Activated CD8-positive, alpha-beta T cell treated with anti-CD3 and anti-CD28 coated beads, Interleukin-2, amount 10 ng/mL, durations not matched to agents 7 days and 5 days (primary cell): ENCODE measurements at regions not wholly inside any gene's neighbourhood (a gene's known extent, or its start where the extent isn't known, plus 50 kb on each side); places are given as distances from the start of the nearest gene placed in this dataset.

ENCODE experiments used
- ATAC-seq: fragments of 150-1000 bp; cut with Tn5 transposase; one replicate; pipeline ENCODE4 v1.10.0; 2021; ENCODE audit warnings: moderate library complexity
- CTCF ChIA-PET: fragments of 350-600 bp; sonication (Branson Sonifier 250); formaldehyde crosslinking; loops from one replicate; lab custom pipeline; 2021; ENCODE audit warnings: antibody characterized with exemption; lab: Charles Lee
- POLR2A ChIA-PET: fragments of 350-600 bp; sonication (Branson Sonifier 250); formaldehyde crosslinking; loops from one replicate; lab custom pipeline; 2021; ENCODE audit warnings: antibody characterized with exemption; lab: Charles Lee
- DNase-seq: peaks from one replicate; pipeline ENCODE4 v3.0.0-alpha.2; 2020
- H3K27ac Mint-ChIP-seq: one replicate; pipeline ENCODE4 v1.8.0; 2021; ENCODE audit warnings: mild to moderate bottlenecking, mixed read lengths
- H3K27me3 Mint-ChIP-seq: one replicate; pipeline ENCODE4 v1.8.0; 2021; ENCODE audit warnings: low read depth, mixed read lengths
- H3K36me3 Mint-ChIP-seq: one replicate; pipeline ENCODE4 v1.8.0; 2021; ENCODE audit warnings: low read depth, mixed read lengths
- H3K4me1 Mint-ChIP-seq: one replicate; pipeline ENCODE4 v1.8.0; 2021; ENCODE audit warnings: low read depth, mixed read lengths
- H3K4me3 Mint-ChIP-seq: one replicate; pipeline ENCODE4 v1.8.0; 2021; ENCODE audit warnings: mild to moderate bottlenecking, mixed read lengths
- H3K9me3 Mint-ChIP-seq: one replicate; pipeline ENCODE4 v1.8.0; 2022; ENCODE audit warnings: mixed read lengths; ENCODE audit not compliant: insufficient read depth

DNA sequence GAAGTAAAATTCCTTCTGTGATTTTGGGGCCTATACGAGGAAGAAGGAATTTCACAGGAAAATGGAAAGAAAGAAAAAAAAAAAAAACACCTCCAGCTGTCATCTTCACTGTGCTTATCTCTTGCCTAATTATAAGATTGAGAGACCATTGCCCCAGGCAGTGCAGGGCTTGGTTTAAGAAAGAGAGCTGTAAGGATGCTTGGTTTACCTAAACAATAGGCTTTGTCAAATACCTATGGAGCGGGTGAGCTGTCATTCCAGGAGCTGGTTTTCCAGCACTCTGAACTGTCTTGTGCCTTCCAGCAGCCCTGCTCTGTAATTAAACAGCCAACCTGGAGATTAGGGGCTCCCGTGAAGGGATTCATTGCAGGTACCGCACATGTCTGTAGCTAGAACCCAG is 137.8 kb downstream of the EDN3 start:
- Mint-ChIP-seq H3K27me3 (peaks cover 18% of the 10 kb centered on the region), H3K36me3 (no peaks in the 10 kb centered on the region), H3K4me1 (peaks cover 7% of the 10 kb centered on the region), H3K27ac (no peak overlapping the region), H3K9me3 (no peaks in the 10 kb centered on the region), H3K4me3 (no peak overlapping the region)
- POLR2A ChIA-PET, result no interaction called here
- DNase-seq (no peak), ATAC-seq (no peak)
- CTCF ChIA-PET, result interaction anchor here (1.5 kb wide), 1 partner anchor 18 kb away, joined by 4 read pairs; no protein-coding TSS in a partner anchor

DNA sequence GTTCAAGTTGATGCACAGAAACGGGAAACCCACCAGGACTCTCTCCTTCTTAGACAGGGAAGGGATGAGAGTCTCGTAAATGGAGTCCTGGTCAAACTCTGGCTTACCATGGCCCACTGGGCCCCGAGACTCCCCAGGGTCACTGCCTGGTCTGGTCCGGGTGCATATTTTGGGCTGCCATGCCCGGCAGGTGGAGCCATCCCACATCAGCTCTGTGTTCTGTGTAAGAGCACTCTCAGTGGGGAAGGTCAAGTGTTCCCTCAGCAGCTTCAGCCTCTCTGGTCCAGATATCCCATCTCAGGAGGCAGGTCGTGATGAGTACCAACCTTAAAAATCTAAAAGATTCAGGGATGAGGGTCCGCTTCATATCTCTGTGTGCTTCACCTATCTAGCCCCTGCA is 138.8 kb downstream of the EDN3 start:
- Mint-ChIP-seq H3K9me3 (no peaks in the 10 kb centered on the region), H3K27me3 (peaks cover 29% of the 10 kb centered on the region)

DNA sequence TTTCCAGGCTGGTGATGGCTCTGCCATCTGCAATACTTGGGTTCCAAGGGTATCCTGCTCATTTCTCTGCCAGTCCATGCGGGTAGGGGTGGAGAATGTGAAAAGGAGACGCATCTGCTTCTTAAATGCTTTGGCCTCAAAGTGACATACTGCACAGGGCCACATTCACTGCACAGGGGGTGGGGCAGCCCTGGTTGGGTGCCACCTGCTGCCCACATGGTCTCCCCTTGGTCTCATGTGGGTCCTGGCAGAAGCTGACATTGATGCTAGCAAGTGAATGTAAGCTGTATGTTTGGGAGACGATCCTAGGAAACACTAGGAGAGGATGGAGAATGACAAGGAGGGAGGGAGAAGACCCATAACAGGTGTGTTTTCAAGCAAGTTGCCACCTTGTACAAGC is 140.9 kb downstream of the EDN3 start:
- ChIA-PET POLR2A (no interaction called here), CTCF (no interaction called here)
- Mint-ChIP-seq H3K4me1 (peaks cover 7% of the 10 kb centered on the region), H3K27me3 (peaks cover 41% of the 10 kb centered on the region), H3K36me3 (no peaks in the 10 kb centered on the region), H3K9me3 (no peaks in the 10 kb centered on the region), H3K27ac (no peak overlapping the region), H3K4me3 (no peak overlapping the region)
- ATAC-seq (no peak), DNase-seq (no peak)

More for the DNA sequence above, 138.8 kb downstream of the EDN3 start:
- CTCF ChIA-PET, result interaction anchor here (1.5 kb wide), 1 partner anchor 17 kb away, joined by 4 read pairs; no protein-coding TSS in a partner anchor
- no peaks in the 10 kb centered on the region for H3K36me3 Mint-ChIP-seq
- no peak overlapping the region for H3K27ac Mint-ChIP-seq
- H3K4me3 Mint-ChIP-seq, result no peak overlapping the region
- DNase-seq (no peak), ATAC-seq (no peak)
- POLR2A ChIA-PET, result no interaction called here
- peaks cover 7% of the 10 kb centered on the region for H3K4me1 Mint-ChIP-seq

DNA sequence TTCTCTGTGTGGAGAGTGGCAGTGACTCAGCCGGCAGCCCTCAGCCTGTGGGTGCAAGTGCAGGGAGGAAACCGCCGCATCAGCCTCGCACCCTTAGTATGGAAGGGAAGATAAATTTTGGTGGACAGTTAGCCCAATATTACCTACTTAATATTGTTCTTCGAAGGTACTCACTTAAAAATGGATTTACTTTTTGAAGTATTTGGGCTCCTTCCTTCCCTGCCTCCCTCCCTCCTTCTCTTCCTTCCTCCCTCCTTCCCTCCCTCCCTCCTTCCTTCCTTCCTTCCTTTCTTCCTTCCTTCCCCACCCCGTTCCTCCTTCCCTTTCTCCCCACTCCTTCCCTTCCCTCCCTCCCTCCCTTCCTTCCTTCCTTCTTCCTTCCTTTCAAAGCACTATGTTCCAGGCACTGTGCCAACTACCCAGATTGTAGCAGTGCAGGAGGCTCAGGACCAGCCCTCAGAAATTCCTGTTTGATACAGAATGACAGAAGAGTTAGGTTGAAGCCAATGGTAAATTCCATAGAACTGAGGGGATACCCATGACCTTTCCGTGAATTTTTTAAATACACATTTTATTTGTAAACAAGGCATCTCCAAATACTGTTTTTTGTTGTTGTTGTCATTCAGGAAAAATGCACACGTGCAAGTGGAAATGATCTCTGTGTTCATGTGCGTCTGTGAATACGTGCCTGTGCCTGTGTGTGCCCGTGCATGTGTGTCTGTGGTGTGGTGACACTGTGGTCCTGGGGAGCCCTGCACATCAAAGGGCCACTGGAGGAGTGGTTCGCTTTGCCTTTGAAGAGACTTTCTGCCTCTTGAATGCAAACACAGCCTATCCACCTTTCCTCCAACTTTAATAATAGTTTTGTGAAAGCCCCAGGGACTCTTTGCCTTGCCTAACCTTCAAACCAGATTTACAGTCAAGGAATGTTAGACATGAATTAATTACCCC is 141.7 kb downstream of the EDN3 start:
- ChIA-PET CTCF (no interaction called here), POLR2A (no interaction called here)
- Mint-ChIP-seq H3K36me3 (no peaks in the 10 kb centered on the region), H3K27me3 (peaks cover 46% of the 10 kb centered on the region), H3K4me1 (peaks cover 7% of the 10 kb centered on the region), H3K9me3 (no peaks in the 10 kb centered on the region), H3K27ac (no peak overlapping the region), H3K4me3 (no peak overlapping the region)
- DNase-seq (peak; percentile 32), ATAC-seq (no peak)

DNA sequence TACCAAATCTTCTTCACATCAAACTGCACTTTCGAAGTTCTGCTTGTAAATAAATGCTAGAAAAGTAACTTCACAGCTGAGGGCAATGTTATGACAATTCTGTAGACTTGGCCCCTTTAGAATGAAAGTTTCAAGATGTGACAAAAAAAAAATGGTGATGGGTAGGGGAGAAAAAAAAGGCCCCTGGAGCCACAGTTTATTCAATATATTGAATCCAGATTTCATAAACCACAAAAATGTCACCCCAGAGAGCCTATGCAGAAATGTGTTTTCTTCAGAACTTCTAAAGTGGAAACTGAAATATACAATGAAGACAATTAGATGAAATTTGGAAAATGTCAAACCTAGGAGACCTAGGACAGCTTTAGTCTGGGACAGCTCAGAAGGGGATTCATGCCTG is 143.1 kb downstream of the EDN3 start:
- CTCF ChIA-PET, result no interaction called here
- H3K27me3 Mint-ChIP-seq, result peaks cover 50% of the 10 kb centered on the region

DNA sequence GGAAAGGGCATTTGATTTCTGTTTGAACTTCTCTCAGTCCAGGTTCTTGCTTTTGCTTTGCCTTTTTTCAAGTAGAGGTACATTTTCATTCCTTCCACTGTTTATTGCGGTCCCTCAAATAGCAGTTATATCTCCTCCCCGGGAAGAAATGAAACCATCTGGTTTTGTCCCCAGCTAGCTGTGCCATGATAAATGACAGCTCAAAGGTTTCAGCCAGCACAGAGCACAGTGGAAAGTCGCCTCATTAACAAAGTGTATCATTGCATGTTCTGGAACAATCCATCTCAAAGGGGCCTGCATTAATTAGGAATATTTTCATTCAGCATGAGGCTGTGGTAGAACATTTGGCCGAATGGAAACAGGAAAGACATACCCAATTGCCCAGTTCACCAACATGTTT is 146.0 kb downstream of the EDN3 start:
- CTCF ChIA-PET, result interaction anchor here (1.1 kb wide), 2 partner anchors 9 to 42 kb away, joined by 3 to 5 read pairs; no protein-coding TSS in a partner anchor
- DNase-seq, result no peak
- H3K27ac Mint-ChIP-seq, result no peak overlapping the region
- POLR2A ChIA-PET, result no interaction called here
- no peaks in the 10 kb centered on the region for H3K36me3 Mint-ChIP-seq
- no peak for ATAC-seq
- H3K9me3 Mint-ChIP-seq, result no peaks in the 10 kb centered on the region
- peaks cover 7% of the 10 kb centered on the region for H3K4me1 Mint-ChIP-seq
- no peak overlapping the region for H3K4me3 Mint-ChIP-seq
- peaks cover 52% of the 10 kb centered on the region for H3K27me3 Mint-ChIP-seq

More for the DNA sequence above, 143.1 kb downstream of the EDN3 start:
- ATAC-seq, result no peak
- H3K36me3 Mint-ChIP-seq, result no peaks in the 10 kb centered on the region
- H3K27ac Mint-ChIP-seq, result no peak overlapping the region
- no peak for DNase-seq
- no peaks in the 10 kb centered on the region for H3K9me3 Mint-ChIP-seq
- peaks cover 7% of the 10 kb centered on the region for H3K4me1 Mint-ChIP-seq
- no peak overlapping the region for H3K4me3 Mint-ChIP-seq
- POLR2A ChIA-PET, result no interaction called here

DNA sequence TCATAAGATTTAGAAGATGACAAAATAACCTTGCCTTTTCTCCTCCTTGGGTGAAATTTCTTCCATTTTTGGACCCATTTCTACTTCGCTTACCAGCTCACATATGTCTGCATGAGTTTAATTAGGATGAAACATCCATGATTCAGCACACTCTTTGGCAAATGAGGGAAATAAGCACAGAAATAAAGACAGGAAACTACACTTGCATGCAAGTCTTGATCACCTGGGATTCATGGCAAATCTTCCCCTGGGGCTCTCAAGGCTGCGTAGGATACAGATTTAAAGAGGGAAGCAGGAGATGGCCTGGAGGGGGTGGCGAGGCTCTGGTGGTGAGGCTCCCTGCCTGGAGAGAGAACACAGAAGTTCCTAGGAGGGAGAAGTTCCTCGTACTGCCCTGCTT is 147.8 kb downstream of the EDN3 start:
- CTCF ChIA-PET, result interaction anchor here (0.7 kb wide), 1 partner anchor 241 kb away, joined by 3 read pairs; no protein-coding TSS in a partner anchor
- H3K27me3 Mint-ChIP-seq, result peaks cover 42% of the 10 kb centered on the region
- H3K4me1 Mint-ChIP-seq, result no peaks in the 10 kb centered on the region
- no peaks in the 10 kb centered on the region for H3K9me3 Mint-ChIP-seq
- DNase-seq (no peak), ATAC-seq (no peak)
- H3K27ac Mint-ChIP-seq, result no peak overlapping the region
- H3K4me3 Mint-ChIP-seq, result no peak overlapping the region
- POLR2A ChIA-PET, result no interaction called here
- H3K36me3 Mint-ChIP-seq, result no peaks in the 10 kb centered on the region

DNA sequence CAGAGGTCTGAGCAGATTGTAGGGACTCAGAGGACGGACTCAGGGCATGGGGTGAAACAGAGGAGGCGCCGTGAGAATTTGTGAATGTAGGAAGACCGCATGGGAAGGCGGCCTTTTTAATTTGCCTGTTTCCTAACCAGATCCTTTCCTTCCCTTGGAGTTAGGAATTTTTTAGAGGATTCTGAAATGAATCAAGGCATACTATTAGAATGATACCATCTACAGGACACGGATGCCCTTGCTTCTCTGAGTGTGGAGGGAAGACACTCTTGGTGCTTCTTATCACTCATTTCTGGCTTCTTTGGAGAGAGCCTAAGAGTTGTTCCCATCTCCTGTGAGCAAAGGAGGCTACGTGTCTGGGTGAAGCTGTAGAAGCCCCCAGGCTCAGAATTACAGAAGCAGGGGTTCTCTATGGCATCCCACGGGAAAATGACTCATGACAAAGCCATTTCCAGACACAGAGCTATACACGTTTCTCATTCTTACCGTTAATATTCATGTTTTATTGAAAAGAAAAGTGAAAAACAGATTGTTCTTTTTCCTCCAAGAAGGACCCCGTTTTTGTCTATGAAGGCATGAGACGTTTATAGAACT is 148.5 kb downstream of the EDN3 start:
- ATAC-seq (no peak), DNase-seq (no peak)
- CTCF ChIA-PET, result no interaction called here

DNA sequence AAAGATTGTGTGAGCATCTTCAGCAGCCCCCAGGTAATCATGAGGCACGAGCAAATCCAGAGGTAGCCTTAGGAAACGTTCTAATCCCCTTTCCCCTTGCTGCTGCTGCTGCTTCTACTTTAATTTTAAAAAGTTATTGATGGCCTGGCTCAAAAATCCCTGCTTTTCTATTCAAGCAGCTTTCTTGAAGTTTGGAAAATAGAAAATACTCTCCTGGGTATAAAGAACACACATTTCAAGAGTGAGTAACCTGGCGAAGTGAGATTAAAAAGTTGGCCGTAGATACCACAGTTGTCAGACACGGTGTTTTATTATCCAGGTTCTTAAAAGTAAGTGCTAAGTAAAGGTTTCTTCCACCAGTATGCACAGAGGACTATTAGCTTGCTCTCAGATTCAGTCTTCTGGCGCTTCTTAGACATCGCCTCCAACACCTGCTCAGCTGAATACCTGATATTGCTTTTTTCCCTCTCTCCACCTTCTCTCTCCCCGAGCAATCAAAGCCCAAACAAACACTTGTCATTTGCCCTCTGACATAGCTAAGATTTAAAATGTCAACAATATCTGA is 150.7 kb downstream of the EDN3 start:
- Mint-ChIP-seq H3K9me3 (no peaks in the 10 kb centered on the region), H3K4me3 (no peak overlapping the region), H3K27ac (no peak overlapping the region), H3K27me3 (peaks cover 19% of the 10 kb centered on the region), H3K4me1 (no peaks in the 10 kb centered on the region), H3K36me3 (no peaks in the 10 kb centered on the region)
- DNase-seq (no peak), ATAC-seq (no peak)
- CTCF ChIA-PET, result interaction anchor here (0.7 kb wide), 1 partner anchor 45 kb away, joined by 3 read pairs; no protein-coding TSS in a partner anchor
- POLR2A ChIA-PET, result no interaction called here

More for the DNA sequence above, 148.5 kb downstream of the EDN3 start:
- no peaks in the 10 kb centered on the region for H3K9me3 Mint-ChIP-seq
- no peaks in the 10 kb centered on the region for H3K36me3 Mint-ChIP-seq
- POLR2A ChIA-PET, result no interaction called here
- H3K27me3 Mint-ChIP-seq, result peaks cover 34% of the 10 kb centered on the region
- no peak overlapping the region for H3K4me3 Mint-ChIP-seq
- no peak overlapping the region for H3K27ac Mint-ChIP-seq
- H3K4me1 Mint-ChIP-seq, result no peaks in the 10 kb centered on the region

DNA sequence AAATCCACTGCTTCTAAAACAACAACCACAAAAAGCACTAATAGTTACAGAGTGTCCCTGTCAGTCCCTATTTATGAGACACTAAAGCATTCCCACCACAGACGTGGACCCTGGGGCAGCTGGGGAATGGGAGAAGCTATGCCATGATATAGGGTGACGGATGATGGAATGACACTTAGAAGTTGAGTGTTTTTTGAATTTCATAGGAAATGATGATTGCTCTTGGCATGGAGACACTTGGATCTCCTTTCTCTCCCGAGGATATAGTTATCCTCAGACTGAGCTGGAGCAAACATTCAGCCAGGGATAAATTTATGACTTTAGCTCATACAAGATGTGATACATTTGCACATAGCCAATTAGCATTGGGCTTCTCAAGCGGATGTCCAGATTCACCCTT is 151.2 kb downstream of the EDN3 start:
- H3K27ac Mint-ChIP-seq, result no peak overlapping the region
- no peak for DNase-seq
- H3K9me3 Mint-ChIP-seq, result no peaks in the 10 kb centered on the region
- H3K27me3 Mint-ChIP-seq, result peaks cover 15% of the 10 kb centered on the region
- ATAC-seq, result no peak
- CTCF ChIA-PET, result interaction anchor here (0.7 kb wide), 1 partner anchor 44 kb away, joined by 3 read pairs; no protein-coding TSS in a partner anchor
- no peaks in the 10 kb centered on the region for H3K36me3 Mint-ChIP-seq
- no peak overlapping the region for H3K4me3 Mint-ChIP-seq
- no peaks in the 10 kb centered on the region for H3K4me1 Mint-ChIP-seq
- POLR2A ChIA-PET, result no interaction called here

DNA sequence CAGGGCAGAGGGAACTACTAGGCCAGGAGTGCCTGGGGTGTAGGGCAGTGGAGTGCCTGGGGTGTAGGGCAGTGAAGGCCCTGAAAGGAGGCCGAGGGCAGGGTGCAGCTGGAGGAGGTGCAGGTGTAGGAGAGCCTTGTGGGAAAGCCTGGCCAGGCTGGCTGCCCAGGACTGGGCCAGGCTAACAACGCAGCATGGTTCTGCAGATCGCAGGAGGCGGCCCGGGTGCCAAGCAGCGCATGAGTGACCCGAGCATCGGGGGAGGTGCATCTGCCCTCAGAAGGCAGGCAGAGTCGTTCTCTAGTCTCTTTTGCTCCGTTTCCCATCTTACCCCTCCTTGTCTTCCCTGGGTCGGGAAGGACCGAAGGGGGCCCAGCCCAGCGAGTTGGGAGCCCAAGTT is 151.5 kb upstream of the PHACTR3 start:
- Mint-ChIP-seq H3K9me3 (no peaks in the 10 kb centered on the region), H3K36me3 (no peaks in the 10 kb centered on the region), H3K4me3 (no peak overlapping the region), H3K27me3 (peaks cover 13% of the 10 kb centered on the region), H3K4me1 (no peaks in the 10 kb centered on the region), H3K27ac (no peak overlapping the region)
- no peak for ATAC-seq
- DNase-seq, result no peak
- POLR2A ChIA-PET, result no interaction called here
- CTCF ChIA-PET, result no interaction called here
